Adipose tissue (tissue), 3 donors: ENCODE measurements at regions not wholly inside any gene's neighbourhood (a gene's known extent, or its start where the extent isn't known, plus 50 kb on each side); places are given as distances from the start of the nearest gene placed in this dataset.
"Not testable (repeated sequence)": the region's sequence is repeated elsewhere in the genome, so short reads cannot be mapped to it uniquely, and the experiment has no call there.

ENCODE experiments used
- H3K27ac ChIP-seq: one replicate; pipeline ENCODE4 v1.5.1; 2013; ENCODE audit warnings: low read depth, low read length
- WGBS, 3 donors: extraction: QIAGEN DNeasy Blood & Tissue Kit; methylation state at CpG; one replicate each; pipeline ENCODE4 v1.1.7; 2013; 5-methylcytosine and 5-hydroxymethylcytosine counted together
- donor health status: healthy with polysubstance abuse.
- donor health status: Bipolar disorder and iron deficiency.
- donor health status: healthy.

GRCh38 chr2:67304300-67304890 is 92.7 kb upstream of the ETAA1 start:
- no peak overlapping the region for H3K27ac ChIP-seq
- WGBS, 3 donors: 73 to 87% (median 85%) methylated on average over 6 of the region's 6 CpGs

DNA sequence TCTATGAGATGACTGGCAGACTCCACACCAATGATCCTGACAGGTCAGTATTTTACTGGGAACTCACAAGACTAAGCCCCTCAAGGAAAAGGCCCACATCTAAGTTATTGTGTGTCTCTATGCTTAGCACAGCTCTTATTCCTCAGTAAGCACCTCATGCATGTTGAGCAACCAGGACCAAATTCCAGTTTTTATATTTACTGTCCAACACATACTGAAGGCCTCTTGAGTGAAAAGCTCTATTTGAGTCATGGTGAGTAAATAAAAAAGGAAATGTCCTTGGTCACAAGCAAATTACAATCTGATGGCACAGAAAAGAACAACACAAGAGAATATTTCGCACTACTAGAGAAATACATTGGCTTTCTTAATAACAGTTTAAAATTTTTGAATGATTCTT is 87.9 kb upstream of the ETAA1 start:
- WGBS, 3 donors: 41 to 96% (median 94%) methylated on average over 1 of the region's 1 CpG
- no peak overlapping the region for H3K27ac ChIP-seq

DNA sequence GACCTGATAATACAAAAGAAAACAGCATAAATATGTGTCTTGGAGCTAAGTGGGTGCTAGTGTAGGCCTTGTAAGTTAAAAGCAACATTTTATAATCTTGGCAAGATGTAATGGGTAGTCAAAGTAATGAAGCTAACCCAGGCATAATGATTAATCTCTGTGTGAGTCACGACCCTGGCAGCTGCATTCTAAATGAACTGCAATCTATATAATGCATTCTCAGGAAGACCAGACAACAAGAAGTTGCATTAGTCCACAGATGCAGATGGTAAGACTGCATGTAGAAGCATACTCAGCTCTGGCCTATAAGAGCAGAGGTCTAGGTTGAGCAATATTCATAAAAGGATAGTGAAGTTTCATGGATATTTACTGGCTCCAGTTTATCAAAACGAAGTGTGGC is 85.6 kb upstream of the ETAA1 start:
- no peak overlapping the region for H3K27ac ChIP-seq
- WGBS, 3 donors: 29 to 49% (median 44%) methylated on average over 2 of the region's 2 CpGs

- 57 to 97% (median 95%) methylated on average over 1 of the region's 1 CpG for WGBS, 3 donors
- no peak overlapping the region for H3K27ac ChIP-seq
These were observed 84.3 kb upstream of the ETAA1 start for GRCh38 chr2:67312871-67313270.

DNA sequence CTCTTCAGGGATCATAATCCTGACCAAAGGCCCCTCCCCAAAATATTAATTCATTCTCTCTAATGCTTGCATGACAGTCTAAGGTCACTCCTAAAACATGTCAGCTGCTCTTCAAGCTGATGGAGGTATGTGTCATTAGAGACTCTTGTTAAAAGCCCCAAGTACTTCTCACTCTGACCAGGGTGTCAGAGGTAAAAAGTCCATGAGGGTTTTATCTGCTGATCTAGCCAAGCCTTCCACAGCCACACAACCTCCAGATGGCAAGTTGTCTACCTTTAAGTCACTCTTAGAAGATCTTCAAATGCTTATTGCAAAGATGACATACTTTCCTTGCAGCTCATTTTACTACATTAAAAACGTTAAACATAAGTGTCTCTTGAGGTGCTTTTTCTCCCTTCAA is 83.6 kb upstream of the ETAA1 start:
- WGBS, 3 donors: 61 to 85% (median 71%) methylated on average over 1 of the region's 1 CpG
- H3K27ac ChIP-seq: no peak overlapping the region

DNA sequence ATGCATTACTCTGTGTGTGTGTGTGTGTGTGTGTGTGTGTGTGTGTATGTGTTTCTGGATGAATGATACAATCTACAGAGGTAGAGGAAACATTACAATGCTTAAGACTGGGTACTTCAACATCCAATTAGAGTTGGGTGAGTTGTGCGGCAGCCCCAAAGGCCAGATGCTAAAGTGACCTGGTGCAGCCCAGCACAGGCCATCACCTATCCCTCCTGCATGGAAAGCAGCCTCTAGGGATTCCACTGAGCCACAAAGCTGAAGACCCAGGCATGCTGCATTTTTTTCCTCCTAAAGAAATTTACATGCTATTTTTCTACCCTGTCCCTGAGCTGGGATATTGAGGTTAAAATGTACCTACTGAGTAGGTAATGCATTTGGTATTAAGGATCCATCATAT is 79.1 kb upstream of the ETAA1 start:
- H3K27ac ChIP-seq: no peak overlapping the region
- 93 to 100% (median 95%) methylated on average over 1 of the region's 1 CpG for WGBS, 3 donors

- no peak overlapping the region for H3K27ac ChIP-seq
- 80 to 99% (median 82%) methylated on average over 3 of the region's 3 CpGs for WGBS, 3 donors
These were observed 78.6 kb upstream of the ETAA1 start for GRCh38 chr2:67318563-67318962.

DNA sequence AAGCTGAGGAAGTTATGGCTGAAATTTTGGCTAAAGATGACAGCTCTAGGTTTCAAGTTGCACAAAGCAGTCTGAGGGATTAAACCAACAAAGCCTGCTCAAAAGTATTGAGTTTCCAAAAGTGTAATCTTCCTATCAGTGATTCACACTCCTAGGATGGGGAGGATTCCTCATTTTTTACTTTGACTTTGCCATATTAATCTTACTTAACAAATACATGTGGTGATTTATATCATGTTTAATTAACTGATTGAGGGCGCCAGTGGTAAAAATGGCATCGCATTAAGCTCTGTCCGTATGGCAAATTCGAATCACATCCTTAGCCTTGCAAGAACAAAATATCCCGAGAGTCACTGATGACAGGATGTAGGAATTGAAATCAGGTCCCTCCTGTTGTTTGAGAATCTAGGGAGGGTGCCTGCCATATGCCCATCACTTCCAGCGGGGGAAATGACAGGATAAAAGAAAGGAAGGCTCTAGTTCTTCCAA is 78.1 kb upstream of the ETAA1 start:
- 70 to 93% (median 79%) methylated on average over 5 to 6 of the region's 6 CpGs for WGBS, 3 donors
- no peak overlapping the region for H3K27ac ChIP-seq

GRCh38 chr2:67320861-67321587 is 76.1 kb upstream of the ETAA1 start:
- no peak overlapping the region for H3K27ac ChIP-seq
- WGBS, 3 donors: 43 to 74% (median 51%) methylated on average over 3 of the region's 3 CpGs

DNA sequence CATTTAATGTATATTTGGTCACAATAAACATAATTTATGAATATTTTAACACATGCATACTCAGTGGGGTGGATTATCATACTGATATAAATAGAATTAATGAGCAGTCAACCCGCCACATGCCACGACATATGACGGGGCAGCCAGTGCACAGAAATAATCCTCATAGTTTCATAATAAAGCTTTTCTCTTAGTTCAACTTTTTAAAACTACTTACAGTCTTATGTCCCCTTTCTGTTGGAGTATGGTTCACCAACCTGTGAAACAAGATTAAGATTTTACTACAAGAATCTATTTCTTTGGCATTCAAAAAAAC is 75.6 kb upstream of the ETAA1 start:
- WGBS, 3 donors: 85 to 89% (median 89%) methylated on average over 3 of the region's 3 CpGs
- no peak overlapping the region for H3K27ac ChIP-seq

GRCh38 chr2:67322353-67323001 is 74.7 kb upstream of the ETAA1 start:
- H3K27ac ChIP-seq: no peak overlapping the region
- 33 to 59% (median 54%) methylated on average over 3 of the region's 3 CpGs for WGBS, 3 donors

DNA sequence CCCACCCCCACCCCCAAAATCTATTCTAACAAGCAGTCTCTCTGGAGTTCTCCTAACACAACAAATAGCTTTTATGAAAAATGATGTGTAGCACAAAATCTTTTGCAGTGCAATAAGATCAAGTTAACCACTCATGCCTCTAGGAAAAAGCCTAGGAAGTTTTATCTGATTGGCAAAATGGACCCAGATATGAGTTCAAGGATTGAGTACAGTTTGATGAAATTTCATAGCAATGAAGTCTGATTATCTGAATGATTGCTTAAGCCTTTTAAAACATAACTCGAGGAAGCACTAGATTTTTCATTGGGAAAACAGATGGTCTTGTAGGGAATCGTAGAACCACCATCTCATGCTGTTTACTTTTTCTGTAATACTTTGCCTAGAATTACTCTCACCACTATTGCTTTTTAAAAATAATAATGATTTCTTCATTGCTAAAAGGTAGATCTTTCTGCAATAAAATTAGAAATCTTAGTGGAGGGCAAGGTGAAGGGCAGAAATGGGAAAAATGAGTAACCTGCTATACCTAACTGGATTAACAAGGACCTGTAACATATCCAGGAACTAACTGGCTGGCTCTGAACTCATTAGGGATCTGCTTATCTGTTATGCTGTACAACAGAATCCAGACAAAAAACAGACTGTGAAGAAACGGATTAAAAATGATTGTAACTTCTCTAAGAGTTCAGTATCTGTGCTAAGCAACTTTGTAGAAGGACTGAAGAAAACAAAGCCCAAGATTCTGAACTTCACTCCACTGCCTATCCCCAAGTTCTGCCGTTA is 73.7 kb upstream of the ETAA1 start:
- H3K27ac ChIP-seq: no peak overlapping the region
- WGBS, 3 donors: 43 to 58% (median 50%) methylated on average over 4 of the region's 4 CpGs

DNA sequence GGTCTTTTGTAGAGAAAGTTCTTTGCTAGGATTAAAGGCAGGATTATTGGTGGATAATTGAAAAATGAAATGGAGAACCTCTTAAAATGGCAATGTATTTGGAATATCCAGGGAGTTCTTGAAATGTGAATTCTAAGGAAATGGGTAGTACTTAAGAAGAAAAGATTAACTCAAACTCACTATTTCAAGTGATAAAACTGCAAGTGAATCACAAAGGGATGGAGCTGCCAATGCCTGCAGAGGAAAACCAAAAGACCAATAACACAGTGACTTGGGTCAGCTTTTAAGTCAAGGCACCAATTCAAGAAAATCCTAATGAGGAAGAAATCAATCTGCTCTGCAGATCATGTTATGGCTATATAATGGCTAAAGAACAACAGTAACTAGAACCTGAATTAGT is 67.6 kb upstream of the ETAA1 start:
- no peak overlapping the region for H3K27ac ChIP-seq

- H3K27ac ChIP-seq: no peak overlapping the region
These were observed 67.2 kb upstream of the ETAA1 start for GRCh38 chr2:67329951-67330350.

GRCh38 chr2:67331419-67332086 is 65.6 kb upstream of the ETAA1 start:
- WGBS, 3 donors: 91 to 93% (median 92%) methylated on average over 9 of the region's 9 CpGs
- not testable (repeated sequence) for H3K27ac ChIP-seq

DNA sequence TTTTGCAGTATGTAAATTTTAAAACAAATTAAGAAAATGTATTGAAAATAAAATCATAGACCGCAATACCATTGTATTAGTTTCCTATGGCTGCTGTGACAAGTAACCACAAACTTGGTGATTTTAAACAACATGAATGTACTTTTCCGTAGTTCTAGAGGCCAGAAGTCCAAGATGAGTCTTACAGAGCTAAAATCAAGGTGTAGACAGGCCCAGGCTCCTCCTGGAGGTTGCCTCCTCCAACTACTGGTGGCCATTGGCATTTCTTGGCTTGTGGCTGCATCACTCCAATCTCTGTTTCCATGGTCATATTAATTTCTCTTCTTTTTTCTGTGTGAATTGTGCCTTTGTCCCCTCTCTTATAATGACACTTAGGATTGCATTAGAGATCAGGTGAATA is 59.2 kb upstream of the ETAA1 start:
- 77 to 94% (median 88%) methylated on average over 2 of the region's 2 CpGs for WGBS, 3 donors
- no peak overlapping the region for H3K27ac ChIP-seq

DNA sequence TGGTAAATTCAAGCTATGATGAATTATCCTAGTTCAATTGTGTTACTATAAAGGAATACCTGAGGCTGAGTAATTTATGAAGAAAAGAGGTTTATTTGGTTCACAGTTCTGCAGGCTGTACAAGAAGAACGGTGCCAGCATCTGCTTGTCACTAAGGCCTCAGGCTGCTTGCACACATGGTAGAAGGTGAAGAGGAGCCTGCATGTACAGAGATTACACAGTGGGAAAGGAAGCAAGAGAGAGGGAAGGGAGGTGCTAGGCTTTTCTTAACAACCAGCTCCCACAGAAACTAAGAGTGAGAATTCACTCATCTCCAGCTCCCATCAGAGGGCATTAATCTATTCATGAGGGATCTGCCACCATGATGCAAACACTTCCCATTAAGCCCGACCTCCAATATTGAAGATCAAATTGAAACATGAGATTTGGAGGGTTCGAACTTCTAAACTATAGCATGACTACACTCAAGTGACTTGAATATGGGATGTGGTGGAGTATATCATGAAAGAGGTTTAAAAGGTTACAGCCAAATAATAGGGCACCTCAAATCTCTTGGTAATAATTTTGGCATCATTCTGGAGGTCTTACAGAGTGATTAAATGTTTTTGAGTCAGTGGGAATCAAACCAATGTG is 58.4 kb upstream of the ETAA1 start:
- 82 to 88% (median 82%) methylated on average over 3 of the region's 3 CpGs for WGBS, 3 donors
- no peak overlapping the region for H3K27ac ChIP-seq

DNA sequence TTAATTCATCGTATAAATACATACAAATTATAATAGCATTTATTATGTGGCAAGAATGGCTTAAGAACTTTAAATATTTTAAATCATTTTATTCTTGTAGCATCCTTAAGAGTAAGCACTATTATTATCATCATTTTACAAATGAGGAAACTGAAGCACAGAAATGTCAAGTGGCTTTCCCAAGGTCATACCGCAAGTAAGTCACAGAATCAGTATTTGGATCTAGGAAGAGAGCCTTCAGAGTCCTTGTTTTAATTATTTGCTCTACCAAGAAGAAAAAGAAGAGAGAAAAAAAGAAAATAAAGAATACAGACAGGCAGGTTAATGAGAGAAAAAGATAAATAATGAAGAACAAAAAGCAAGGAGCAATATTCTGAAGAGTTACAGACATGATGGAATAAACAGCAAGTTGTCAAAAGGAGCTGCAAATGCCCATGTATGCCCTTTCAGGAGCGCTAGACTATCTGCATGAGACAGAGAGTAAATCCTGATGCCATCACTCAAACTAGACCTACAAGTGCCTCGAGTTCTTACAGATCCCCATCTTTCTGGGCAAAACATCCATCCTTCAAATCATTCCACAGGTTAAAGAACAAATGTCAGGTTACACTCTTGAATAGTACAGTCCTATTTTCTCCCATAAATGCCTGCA is 57.8 kb upstream of the ETAA1 start:
- no peak overlapping the region for H3K27ac ChIP-seq
- WGBS, 3 donors: 77 to 79% (median 78%) methylated on average over 4 of the region's 4 CpGs
